MCF 10A (cell line): ENCODE measurements at regions not wholly inside any gene's neighbourhood (a gene's known extent, or its start where the extent isn't known, plus 50 kb on each side); places are given as distances from the start of the nearest gene placed in this dataset.
A peak's percentile ranks its signal among the peaks of the same experiment; 100 is the strongest.
"Not testable (repeated sequence)": the region's sequence is repeated elsewhere in the genome, so short reads cannot be mapped to it uniquely, and the experiment has no call there.

Experiments used
- BruUV-seq: library from RNA; stranded (reverse); fragments of 400-500 nt; replicated peaks from 2 replicates; lab custom pipeline; 2021; lab: Mats Ljungman, UMichigan
- CTCF ChIA-PET: fragments of 300-600 bp; sonication (Branson Sonifier 250); formaldehyde crosslinking; extraction: SDS; loops from one replicate; lab custom pipeline; 2021; ENCODE audit warnings: antibody characterized with exemption, inconsistent platforms; lab: Yijun Ruan, JAX
- POLR2A ChIA-PET: fragments of 300-600, 350-650 bp; sonication (Branson Sonifier 250); formaldehyde crosslinking; extraction: SDS; loops from one replicate; lab custom pipeline; 2020; ENCODE audit warnings: antibody characterized with exemption, inconsistent platforms; lab: Yijun Ruan, JAX
- DNase-seq: peaks from one replicate; pipeline ENCODE4 v3.0.0-alpha.2; 2018; ENCODE audit not compliant: unreplicated experiment
- H3K27ac Mint-ChIP-seq: one replicate; pipeline ENCODE4 v1.8.0; 2022; ENCODE audit warnings: mild to moderate bottlenecking, low read depth, mixed read lengths; ENCODE audit not compliant: unreplicated experiment
- H3K27me3 Mint-ChIP-seq: one replicate; pipeline ENCODE4 v1.8.0; 2022; ENCODE audit warnings: mixed read lengths; ENCODE audit not compliant: insufficient read depth, unreplicated experiment
- H3K36me3 Mint-ChIP-seq: one replicate; pipeline ENCODE4 v1.8.0; 2022; ENCODE audit warnings: mild to moderate bottlenecking, moderate library complexity, mixed read lengths; ENCODE audit not compliant: insufficient read depth, unreplicated experiment
- H3K4me1 Mint-ChIP-seq: one replicate; pipeline ENCODE4 v1.8.0; 2022; ENCODE audit warnings: mixed read lengths; ENCODE audit not compliant: insufficient read depth, unreplicated experiment
- H3K4me3 Mint-ChIP-seq: one replicate; pipeline ENCODE4 v1.8.0; 2022; ENCODE audit warnings: mild to moderate bottlenecking, moderate library complexity, mixed read lengths; ENCODE audit not compliant: unreplicated experiment
- H3K9me3 Mint-ChIP-seq: one replicate; pipeline ENCODE4 v1.8.0; 2022; ENCODE audit warnings: mixed read lengths; ENCODE audit not compliant: unreplicated experiment
- intact Hi-C: fragments of 100-400 bp; cut with micrococcal nuclease; formaldehyde crosslinking; loops from 2 replicates; pipeline ENCODE4 v1.14.1; 2022
- TF ChIP-seq, protein P1 (sequence below): fragments of 200-600 bp; IDR thresholded peaks from one replicate; pipeline ENCODE4 v1.8.0; 2022; ENCODE audit warnings: antibody characterized with exemption, mild to moderate bottlenecking; ENCODE audit not compliant: unreplicated experiment

- Mint-ChIP-seq H3K9me3 (peaks cover 23% of the 10 kb centered on the region), H3K4me1 (no peaks in the 10 kb centered on the region), H3K27me3 (peaks cover 62% of the 10 kb centered on the region), H3K4me3 (no peak overlapping the region), H3K27ac (no peak overlapping the region), H3K36me3 (no peaks in the 10 kb centered on the region)
- CTCF ChIA-PET = no interaction called here
- no peak for DNase-seq
- TF ChIP-seq, protein P1, sequence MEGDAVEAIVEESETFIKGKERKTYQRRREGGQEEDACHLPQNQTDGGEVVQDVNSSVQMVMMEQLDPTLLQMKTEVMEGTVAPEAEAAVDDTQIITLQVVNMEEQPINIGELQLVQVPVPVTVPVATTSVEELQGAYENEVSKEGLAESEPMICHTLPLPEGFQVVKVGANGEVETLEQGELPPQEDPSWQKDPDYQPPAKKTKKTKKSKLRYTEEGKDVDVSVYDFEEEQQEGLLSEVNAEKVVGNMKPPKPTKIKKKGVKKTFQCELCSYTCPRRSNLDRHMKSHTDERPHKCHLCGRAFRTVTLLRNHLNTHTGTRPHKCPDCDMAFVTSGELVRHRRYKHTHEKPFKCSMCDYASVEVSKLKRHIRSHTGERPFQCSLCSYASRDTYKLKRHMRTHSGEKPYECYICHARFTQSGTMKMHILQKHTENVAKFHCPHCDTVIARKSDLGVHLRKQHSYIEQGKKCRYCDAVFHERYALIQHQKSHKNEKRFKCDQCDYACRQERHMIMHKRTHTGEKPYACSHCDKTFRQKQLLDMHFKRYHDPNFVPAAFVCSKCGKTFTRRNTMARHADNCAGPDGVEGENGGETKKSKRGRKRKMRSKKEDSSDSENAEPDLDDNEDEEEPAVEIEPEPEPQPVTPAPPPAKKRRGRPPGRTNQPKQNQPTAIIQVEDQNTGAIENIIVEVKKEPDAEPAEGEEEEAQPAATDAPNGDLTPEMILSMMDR = no peak
- no TSS peak for BruUV-seq
- POLR2A ChIA-PET = no interaction called here
- intact Hi-C loops = no loop called here
These were observed 130.2 kb upstream of the SLC6A14 start for GRCh38 chrX:116306218-116306617.

DNA sequence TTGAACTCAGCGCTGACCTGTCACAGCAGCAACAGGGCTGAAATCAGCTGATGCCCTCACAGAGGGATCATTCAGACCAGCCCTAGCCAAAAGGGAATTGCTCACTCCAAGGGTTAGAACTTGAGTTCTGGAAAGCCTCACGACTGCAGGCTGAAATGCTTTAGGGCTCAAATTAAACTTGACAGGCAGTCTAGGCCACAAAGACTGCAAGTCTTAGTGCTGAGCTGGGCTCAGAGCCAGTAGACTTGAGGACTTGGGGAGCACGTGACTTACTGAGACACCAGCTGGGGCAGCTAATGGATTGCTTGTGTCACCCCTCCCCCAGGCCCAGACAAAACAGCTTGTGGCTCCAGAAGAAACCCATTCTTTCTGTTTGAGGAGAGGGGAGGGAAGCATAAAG is 119.0 kb upstream of the SLC6A14 start:
- H3K9me3 Mint-ChIP-seq = no peaks in the 10 kb centered on the region
- TF ChIP-seq, protein P1 = no peak
- H3K36me3 Mint-ChIP-seq = peaks cover 4% of the 10 kb centered on the region
- intact Hi-C loops = no loop called here
- BruUV-seq = no TSS peak
- CTCF ChIA-PET = interaction anchor here (0.6 kb wide), 1 partner anchor 692 kb away, joined by 3 read pairs; no protein-coding TSS in a partner anchor
- H3K27ac Mint-ChIP-seq = no peak overlapping the region
- DNase-seq = peak; percentile 25
- no peaks in the 10 kb centered on the region for H3K4me1 Mint-ChIP-seq
- no peak overlapping the region for H3K4me3 Mint-ChIP-seq
- peaks cover 62% of the 10 kb centered on the region for H3K27me3 Mint-ChIP-seq
- POLR2A ChIA-PET = no interaction called here

DNA sequence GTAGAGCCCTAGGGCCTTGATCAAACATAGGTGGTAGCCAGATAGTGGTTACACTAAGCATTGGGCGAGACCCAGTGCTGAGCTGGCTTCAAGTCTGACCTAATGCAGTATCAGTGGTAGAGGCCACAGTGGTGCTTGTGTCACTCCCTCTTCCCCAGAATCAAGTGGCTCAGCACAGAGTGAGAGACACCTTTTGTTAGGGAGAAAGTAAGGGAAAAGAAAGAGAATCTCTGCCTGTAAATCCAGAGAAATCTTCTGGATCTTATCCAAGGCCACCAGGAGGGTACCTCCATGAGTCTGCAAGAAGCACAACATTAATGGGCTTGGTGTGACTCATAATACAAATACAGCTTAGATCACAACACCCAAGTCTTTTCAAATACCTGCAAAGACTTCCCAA is 117.7 kb upstream of the SLC6A14 start:
- H3K27ac Mint-ChIP-seq = no peak overlapping the region
- H3K9me3 Mint-ChIP-seq = no peaks in the 10 kb centered on the region
- peaks cover 4% of the 10 kb centered on the region for H3K36me3 Mint-ChIP-seq
- TF ChIP-seq, protein P1 = no peak
- CTCF ChIA-PET = interaction anchor here (1.3 kb wide), 1 partner anchor 10 kb away, joined by 4 read pairs; no protein-coding TSS in a partner anchor
- H3K4me1 Mint-ChIP-seq = no peaks in the 10 kb centered on the region
- no TSS peak for BruUV-seq
- peak; percentile 11 for DNase-seq
- H3K27me3 Mint-ChIP-seq = peaks cover 68% of the 10 kb centered on the region
- intact Hi-C loops = no loop called here
- POLR2A ChIA-PET = no interaction called here
- H3K4me3 Mint-ChIP-seq = no peak overlapping the region

- H3K4me3 Mint-ChIP-seq = no peak overlapping the region
- ChIA-PET CTCF (interaction anchor here (0.7 kb wide), 1 partner anchor 57 kb away, joined by 3 read pairs; no protein-coding TSS in a partner anchor), POLR2A (no interaction called here)
- peaks cover 69% of the 10 kb centered on the region for H3K27me3 Mint-ChIP-seq
- peaks cover 4% of the 10 kb centered on the region for H3K36me3 Mint-ChIP-seq
- intact Hi-C loops = no loop called here
- TF ChIP-seq, protein P1 = no peak
- no peaks in the 10 kb centered on the region for H3K9me3 Mint-ChIP-seq
- BruUV-seq = no TSS peak
- no peaks in the 10 kb centered on the region for H3K4me1 Mint-ChIP-seq
- no peak for DNase-seq
- no peak overlapping the region for H3K27ac Mint-ChIP-seq
These were observed 114.7 kb upstream of the SLC6A14 start for GRCh38 chrX:116321711-116322110.

DNA sequence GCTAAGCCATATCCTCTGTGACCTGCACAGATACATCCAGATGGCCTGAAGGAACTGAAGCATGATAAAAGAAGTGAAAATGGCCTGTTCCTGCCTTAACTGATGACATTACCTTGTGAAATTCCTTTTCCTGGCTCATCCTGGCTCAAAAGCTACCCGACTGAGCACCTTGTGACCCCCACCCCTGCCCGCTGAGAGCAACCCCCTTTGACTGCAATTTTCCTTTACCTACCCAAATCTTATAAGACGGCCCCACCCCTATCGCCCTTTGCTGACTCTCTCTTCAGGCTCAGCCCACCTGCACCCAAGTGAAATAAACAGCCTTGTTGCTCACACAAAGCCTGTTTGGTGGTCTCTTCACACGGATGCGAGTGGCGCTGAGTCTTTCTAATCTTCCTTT is 104.4 kb upstream of the SLC6A14 start:
- CTCF ChIA-PET, H3K36me3 Mint-ChIP-seq, H3K4me1 Mint-ChIP-seq, H3K4me3 Mint-ChIP-seq, H3K27ac Mint-ChIP-seq, POLR2A ChIA-PET, DNase-seq, intact Hi-C loops, H3K9me3 Mint-ChIP-seq, BruUV-seq: not testable (repeated sequence)
- H3K27me3 Mint-ChIP-seq = peaks cover 28% of the 10 kb centered on the region

GRCh38 chrX:116334797-116335196 is 101.6 kb upstream of the SLC6A14 start:
- H3K36me3 Mint-ChIP-seq, H3K27ac Mint-ChIP-seq, POLR2A ChIA-PET, H3K4me3 Mint-ChIP-seq, intact Hi-C loops, H3K4me1 Mint-ChIP-seq, DNase-seq, H3K9me3 Mint-ChIP-seq, BruUV-seq: not testable (repeated sequence)
- CTCF ChIA-PET = interaction anchor here (0.7 kb wide), 1 partner anchor 122 kb away, joined by 3 read pairs; no protein-coding TSS in a partner anchor
- peaks cover 11% of the 10 kb centered on the region for H3K27me3 Mint-ChIP-seq
